ENCODE measurements at regions not wholly inside any gene's neighbourhood (a gene's known extent, or its start where the extent isn't known, plus 50 kb on each side); places are given as distances from the start of the nearest gene placed in this dataset.
A peak's percentile ranks its signal among the peaks of the same experiment; 100 is the strongest.

DNA sequence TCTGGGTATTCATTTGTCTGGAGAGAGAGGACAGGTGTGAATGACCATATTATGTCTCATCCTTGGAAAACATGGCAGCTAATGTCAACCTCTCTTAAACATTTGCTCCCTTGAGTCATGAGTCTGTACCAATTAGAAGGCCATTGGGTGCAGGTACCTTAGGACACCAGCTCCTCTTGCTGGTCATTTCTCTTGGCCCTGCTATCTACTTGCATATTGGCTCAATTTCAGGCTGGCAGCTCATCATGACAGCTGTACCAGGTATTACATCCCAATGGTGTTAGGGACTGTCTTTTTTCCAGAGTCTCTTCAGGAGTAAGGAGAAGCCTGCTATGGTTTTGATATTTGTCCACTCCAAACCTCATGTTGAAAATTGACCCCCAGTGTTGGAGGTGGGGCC lies 92.2 kb upstream of the ANKRD28 start:
- Histone ChIP-seq H3K27ac (no peak overlapping the region), H3K27me3 (replicated peaks; ENCODE audit: insufficient read depth) (no peaks in the 10 kb centered on the region), H3K4me3 (no peak overlapping the region), H3K9me3 (no peaks in the 10 kb centered on the region), H3K36me3 (no peaks in the 10 kb centered on the region), H3K4me1 (ENCODE audit: control insufficient read depth in 1 of 2, low read depth in 2 of 2) (peaks cover 17 to 26% of the 10 kb centered on the region in 2 donors)
- DNase-seq (ENCODE audit: low spot score) (no peak), ATAC-seq (ENCODE audit: insufficient number of reproducible peaks, low FRiP score, low read depth) (no peak)
- TF ChIP-seq, protein P1, sequence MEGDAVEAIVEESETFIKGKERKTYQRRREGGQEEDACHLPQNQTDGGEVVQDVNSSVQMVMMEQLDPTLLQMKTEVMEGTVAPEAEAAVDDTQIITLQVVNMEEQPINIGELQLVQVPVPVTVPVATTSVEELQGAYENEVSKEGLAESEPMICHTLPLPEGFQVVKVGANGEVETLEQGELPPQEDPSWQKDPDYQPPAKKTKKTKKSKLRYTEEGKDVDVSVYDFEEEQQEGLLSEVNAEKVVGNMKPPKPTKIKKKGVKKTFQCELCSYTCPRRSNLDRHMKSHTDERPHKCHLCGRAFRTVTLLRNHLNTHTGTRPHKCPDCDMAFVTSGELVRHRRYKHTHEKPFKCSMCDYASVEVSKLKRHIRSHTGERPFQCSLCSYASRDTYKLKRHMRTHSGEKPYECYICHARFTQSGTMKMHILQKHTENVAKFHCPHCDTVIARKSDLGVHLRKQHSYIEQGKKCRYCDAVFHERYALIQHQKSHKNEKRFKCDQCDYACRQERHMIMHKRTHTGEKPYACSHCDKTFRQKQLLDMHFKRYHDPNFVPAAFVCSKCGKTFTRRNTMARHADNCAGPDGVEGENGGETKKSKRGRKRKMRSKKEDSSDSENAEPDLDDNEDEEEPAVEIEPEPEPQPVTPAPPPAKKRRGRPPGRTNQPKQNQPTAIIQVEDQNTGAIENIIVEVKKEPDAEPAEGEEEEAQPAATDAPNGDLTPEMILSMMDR (IDR thresholded peaks at IDR 0.05): no peak

DNA sequence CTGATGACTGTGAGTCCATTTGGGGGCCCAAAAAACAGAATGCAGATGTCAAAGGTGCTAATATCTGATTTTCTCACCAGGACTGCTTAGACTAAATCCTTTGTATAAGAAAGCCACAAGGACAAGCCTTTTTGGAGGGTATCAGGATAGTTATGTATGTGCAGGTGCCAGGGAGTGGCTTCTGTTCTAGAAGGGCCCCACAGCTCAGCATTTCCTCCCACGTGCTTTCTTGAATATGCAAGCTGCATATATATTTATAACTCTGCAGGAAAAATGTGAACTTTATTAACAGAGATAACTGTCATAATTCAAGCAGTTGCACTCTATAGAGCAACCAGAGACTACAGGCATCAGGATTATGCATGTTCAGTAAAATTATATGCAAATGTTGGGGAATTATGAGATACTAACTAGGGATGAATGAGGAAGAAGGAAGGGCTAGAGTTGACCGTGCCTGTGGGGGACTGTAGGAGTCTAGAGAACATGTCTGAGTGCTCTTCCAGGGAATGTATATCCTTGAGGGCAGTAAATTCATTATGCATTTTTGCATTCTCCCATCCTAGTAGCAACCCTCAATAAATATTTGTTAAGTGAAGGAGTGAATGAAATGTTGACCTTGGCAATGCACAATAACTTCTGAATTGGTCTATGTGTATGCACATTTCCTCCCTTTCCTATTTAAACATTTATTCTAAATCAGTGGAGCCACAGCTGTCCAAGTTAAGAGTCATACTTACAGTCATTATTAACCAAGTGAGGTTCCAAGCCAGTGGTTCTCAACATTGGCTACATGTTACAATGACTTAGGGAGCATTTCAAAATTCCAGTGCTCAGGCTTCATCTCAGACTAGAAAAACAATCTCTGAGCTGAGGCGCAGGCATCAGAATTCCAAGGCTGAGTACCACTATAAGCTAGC lies 94.8 kb upstream of the ANKRD28 start:
- peak; percentile 27 for ATAC-seq (ENCODE audit: insufficient number of reproducible peaks, low FRiP score, low read depth)
- Histone ChIP-seq H3K9me3 (no peaks in the 10 kb centered on the region), H3K27me3 (replicated peaks; ENCODE audit: insufficient read depth) (no peaks in the 10 kb centered on the region), H3K4me1 (ENCODE audit: control insufficient read depth in 1 of 2, low read depth in 2 of 2) (peaks cover 17 to 26% of the 10 kb centered on the region in 2 donors), H3K36me3 (no peaks in the 10 kb centered on the region), H3K27ac (peak overlapping the region; percentile 83), H3K4me3 (no peak overlapping the region)
- no peak for DNase-seq (ENCODE audit: low spot score)
- TF ChIP-seq, protein P1 (IDR thresholded peaks at IDR 0.05): no peak

DNA sequence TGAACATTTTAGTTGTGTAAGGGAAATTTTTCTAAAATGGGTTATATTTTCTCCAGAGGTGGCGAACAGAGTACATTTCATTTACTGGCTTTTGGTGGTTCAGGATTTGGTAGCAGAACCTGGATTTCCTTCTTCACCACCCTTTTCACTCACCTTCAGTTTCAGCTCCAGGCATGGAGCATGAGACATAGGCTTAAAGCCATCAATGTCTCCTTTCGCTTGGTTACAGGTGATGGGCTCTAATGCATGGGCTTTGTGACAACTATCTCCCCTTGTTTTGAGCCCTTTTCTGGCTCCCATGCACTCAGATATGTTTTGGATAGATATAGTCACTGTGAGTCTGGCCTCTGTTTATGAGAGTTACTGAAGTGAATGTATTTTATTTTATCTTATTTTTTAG lies 96.6 kb upstream of the ANKRD28 start:
- peak overlapping the region; percentile 6 to 83 for H3K27ac ChIP-seq

DNA sequence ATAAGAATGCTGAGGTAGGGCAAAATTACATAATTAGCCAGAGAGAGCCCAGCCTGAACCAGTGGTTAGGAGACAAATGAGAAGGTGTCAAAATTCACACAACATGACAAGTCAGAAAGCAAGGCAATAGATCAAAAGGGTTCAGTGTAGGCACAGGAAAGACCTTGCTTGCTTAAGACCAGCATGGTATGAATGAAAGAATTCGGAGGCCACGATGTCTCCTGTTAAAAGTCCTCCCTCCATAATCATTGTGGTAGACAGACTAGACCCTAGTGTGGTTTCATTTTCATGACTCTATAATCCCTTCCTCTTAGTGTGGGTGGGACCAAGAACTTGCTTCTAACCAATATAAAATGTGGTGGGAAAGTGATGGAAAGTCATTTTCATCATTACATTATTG lies 98.7 kb upstream of the ANKRD28 start:
- TF ChIP-seq, protein P1 (IDR thresholded peaks at IDR 0.05): no peak

More for the DNA sequence above, 96.6 kb upstream of the ANKRD28 start:
- Histone ChIP-seq H3K4me1 (ENCODE audit: control insufficient read depth in 1 of 2, low read depth in 2 of 2) (peaks cover 20 to 33% of the 10 kb centered on the region in 2 donors), H3K4me3 (no peak overlapping the region), H3K27me3 (replicated peaks; ENCODE audit: insufficient read depth) (no peaks in the 10 kb centered on the region), H3K9me3 (no peaks in the 10 kb centered on the region), H3K36me3 (no peaks in the 10 kb centered on the region)
- TF ChIP-seq, protein P1 (IDR thresholded peaks at IDR 0.05): no peak
- no peak for DNase-seq (ENCODE audit: low spot score)
- ATAC-seq (ENCODE audit: insufficient number of reproducible peaks, low FRiP score, low read depth): no peak

DNA sequence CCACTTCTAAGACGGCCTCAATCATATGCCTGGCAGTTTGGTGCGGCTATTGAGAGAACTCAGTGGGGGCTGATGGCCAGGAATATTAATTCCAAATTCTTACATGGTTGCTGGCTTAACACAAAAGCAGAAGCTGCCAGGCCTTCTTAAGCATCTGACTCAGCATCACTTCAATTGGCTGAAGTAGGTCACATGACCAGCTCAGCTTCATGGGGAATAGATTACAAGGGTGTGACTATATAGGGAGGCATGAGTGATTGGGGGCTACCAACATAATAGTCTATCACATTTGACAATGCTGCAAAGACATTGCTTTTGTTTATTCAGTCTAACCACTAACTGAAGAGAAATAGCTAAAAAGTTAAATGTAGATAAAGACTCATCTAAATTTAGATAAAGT lies 101.6 kb upstream of the ANKRD28 start:
- Histone ChIP-seq H3K27ac (peak overlapping the region; percentile 49 to 51), H3K36me3 (no peaks in the 10 kb centered on the region), H3K9me3 (no peaks in the 10 kb centered on the region), H3K27me3 (replicated peaks; ENCODE audit: insufficient read depth) (no peaks in the 10 kb centered on the region), H3K4me3 (no peak overlapping the region), H3K4me1 (ENCODE audit: control insufficient read depth in 1 of 2, low read depth in 2 of 2) (peaks cover 16 to 37% of the 10 kb centered on the region in 2 donors)
- ATAC-seq (ENCODE audit: insufficient number of reproducible peaks, low FRiP score, low read depth) (no peak), DNase-seq (ENCODE audit: low spot score) (no peak)
- TF ChIP-seq, protein P1 (IDR thresholded peaks at IDR 0.05): no peak

More for the DNA sequence above, 98.7 kb upstream of the ANKRD28 start:
- H3K4me3 ChIP-seq: no peak overlapping the region
- DNase-seq (ENCODE audit: low spot score): no peak
- no peak for ATAC-seq (ENCODE audit: insufficient number of reproducible peaks, low FRiP score, low read depth)
- H3K27me3 ChIP-seq (replicated peaks; ENCODE audit: insufficient read depth): no peaks in the 10 kb centered on the region
- H3K27ac ChIP-seq: no peak overlapping the region
- H3K9me3 ChIP-seq: no peaks in the 10 kb centered on the region
- peaks cover 20 to 37% of the 10 kb centered on the region in 2 donors for H3K4me1 ChIP-seq (ENCODE audit: control insufficient read depth in 1 of 2, low read depth in 2 of 2)
- H3K36me3 ChIP-seq: no peaks in the 10 kb centered on the region
